ENCODE measurements at regions not wholly inside any gene's neighbourhood (a gene's known extent, or its start where the extent isn't known, plus 50 kb on each side); places are given as distances from the start of the nearest gene placed in this dataset.
"Not testable (repeated sequence)": the region's sequence is repeated elsewhere in the genome, so short reads cannot be mapped to it uniquely, and the experiment has no call there.

GRCh38 chr11:130677486-130678153, 229.2 kb downstream of the ADAMTS15 start:
- Mint-ChIP-seq H3K4me1 (ENCODE audit: low read depth) (no peaks in the 10 kb centered on the region), H3K4me3 (no peak overlapping the region), H3K36me3 (ENCODE audit: low read depth) (no peaks in the 10 kb centered on the region), H3K27me3 (ENCODE audit: low read depth) (peaks cover 4% of the 10 kb centered on the region), H3K27ac (no peak overlapping the region), H3K9me3 (ENCODE audit: insufficient read depth) (peaks cover 5% of the 10 kb centered on the region)
- ATAC-seq (no peak), DNase-seq (no peak)
- ChIA-PET POLR2A (no interaction called here), CTCF (no interaction called here)

GRCh38 chr11:130679247-130679646, 230.8 kb downstream of the ADAMTS15 start:
- no peaks in the 10 kb centered on the region for H3K4me1 Mint-ChIP-seq (ENCODE audit: low read depth)
- peaks cover 9% of the 10 kb centered on the region for H3K9me3 Mint-ChIP-seq (ENCODE audit: insufficient read depth)
- DNase-seq (no peak), ATAC-seq (no peak)
- no peak overlapping the region for H3K27ac Mint-ChIP-seq
- ChIA-PET POLR2A (interaction anchor here (0.6 kb wide), 1 partner anchor 181 kb away, joined by 3 read pairs; no protein-coding TSS in a partner anchor), CTCF (interaction anchor here (1.4 kb wide), 1 partner anchor 246 kb away, joined by 3 read pairs; no protein-coding TSS in a partner anchor)
- H3K4me3 Mint-ChIP-seq, result no peak overlapping the region
- H3K27me3 Mint-ChIP-seq (ENCODE audit: low read depth), result peaks cover 4% of the 10 kb centered on the region
- no peaks in the 10 kb centered on the region for H3K36me3 Mint-ChIP-seq (ENCODE audit: low read depth)

GRCh38 chr11:130682471-130682870, 233.8 kb downstream of the SNX19 start:
- H3K4me1 Mint-ChIP-seq (ENCODE audit: low read depth); CTCF ChIA-PET; H3K27ac Mint-ChIP-seq; DNase-seq; ATAC-seq; H3K36me3 Mint-ChIP-seq (ENCODE audit: low read depth); POLR2A ChIA-PET; H3K27me3 Mint-ChIP-seq (ENCODE audit: low read depth); H3K4me3 Mint-ChIP-seq; H3K9me3 Mint-ChIP-seq (ENCODE audit: insufficient read depth): not testable (repeated sequence)

- DNase-seq (no peak), ATAC-seq (no peak)
- ChIA-PET POLR2A (no interaction called here), CTCF (no interaction called here)
- no peak overlapping the region for H3K4me3 Mint-ChIP-seq
- H3K27me3 Mint-ChIP-seq (ENCODE audit: low read depth), result no peaks in the 10 kb centered on the region
- no peaks in the 10 kb centered on the region for H3K36me3 Mint-ChIP-seq (ENCODE audit: low read depth)
- H3K27ac Mint-ChIP-seq, result no peak overlapping the region
- H3K9me3 Mint-ChIP-seq (ENCODE audit: insufficient read depth), result no peaks in the 10 kb centered on the region
- H3K4me1 Mint-ChIP-seq (ENCODE audit: low read depth), result no peaks in the 10 kb centered on the region
Measured at GRCh38 chr11:130689222-130689908, 226.9 kb downstream of the SNX19 start.

- Mint-ChIP-seq H3K27me3 (ENCODE audit: low read depth) (no peaks in the 10 kb centered on the region), H3K36me3 (ENCODE audit: low read depth) (no peaks in the 10 kb centered on the region), H3K27ac (no peak overlapping the region), H3K4me3 (no peak overlapping the region), H3K4me1 (ENCODE audit: low read depth) (no peaks in the 10 kb centered on the region), H3K9me3 (ENCODE audit: insufficient read depth) (no peaks in the 10 kb centered on the region)
- no peak for ATAC-seq
- ChIA-PET CTCF (no interaction called here), POLR2A (no interaction called here)
- no peak for DNase-seq
Measured at GRCh38 chr11:130691581-130691980, 224.7 kb downstream of the SNX19 start.

- no peak overlapping the region for H3K27ac Mint-ChIP-seq
- H3K4me1 Mint-ChIP-seq (ENCODE audit: low read depth), result no peaks in the 10 kb centered on the region
- POLR2A ChIA-PET, result no interaction called here
- H3K4me3 Mint-ChIP-seq, result no peak overlapping the region
- no peaks in the 10 kb centered on the region for H3K36me3 Mint-ChIP-seq (ENCODE audit: low read depth)
- H3K27me3 Mint-ChIP-seq (ENCODE audit: low read depth), result no peaks in the 10 kb centered on the region
- no peak for DNase-seq
- CTCF ChIA-PET, result no interaction called here
- H3K9me3 Mint-ChIP-seq (ENCODE audit: insufficient read depth), result no peaks in the 10 kb centered on the region
- ATAC-seq, result no peak
Measured at GRCh38 chr11:130692220-130692619, 224.1 kb downstream of the SNX19 start.

- no peaks in the 10 kb centered on the region for H3K9me3 Mint-ChIP-seq (ENCODE audit: insufficient read depth)
- no peak for DNase-seq
- no peaks in the 10 kb centered on the region for H3K4me1 Mint-ChIP-seq (ENCODE audit: low read depth)
- ATAC-seq, result no peak
- POLR2A ChIA-PET, result no interaction called here
- CTCF ChIA-PET, result no interaction called here
- no peaks in the 10 kb centered on the region for H3K27me3 Mint-ChIP-seq (ENCODE audit: low read depth)
- no peak overlapping the region for H3K4me3 Mint-ChIP-seq
- H3K36me3 Mint-ChIP-seq (ENCODE audit: low read depth), result no peaks in the 10 kb centered on the region
- H3K27ac Mint-ChIP-seq, result no peak overlapping the region
Measured at GRCh38 chr11:130693543-130693942, 222.7 kb downstream of the SNX19 start.

GRCh38 chr11:130694488-130695045, 221.7 kb downstream of the SNX19 start:
- POLR2A ChIA-PET, result no interaction called here
- DNase-seq (no peak), ATAC-seq (no peak)
- Mint-ChIP-seq H3K27ac (no peak overlapping the region), H3K36me3 (ENCODE audit: low read depth) (no peaks in the 10 kb centered on the region), H3K4me1 (ENCODE audit: low read depth) (no peaks in the 10 kb centered on the region), H3K9me3 (ENCODE audit: insufficient read depth) (no peaks in the 10 kb centered on the region), H3K4me3 (no peak overlapping the region), H3K27me3 (ENCODE audit: low read depth) (no peaks in the 10 kb centered on the region)
- CTCF ChIA-PET, result no interaction called here

- ATAC-seq (no peak), DNase-seq (no peak)
- Mint-ChIP-seq H3K27ac (no peak overlapping the region), H3K4me1 (ENCODE audit: low read depth) (no peaks in the 10 kb centered on the region), H3K27me3 (ENCODE audit: low read depth) (no peaks in the 10 kb centered on the region), H3K36me3 (ENCODE audit: low read depth) (no peaks in the 10 kb centered on the region), H3K4me3 (no peak overlapping the region), H3K9me3 (ENCODE audit: insufficient read depth) (no peaks in the 10 kb centered on the region)
- CTCF ChIA-PET, result no interaction called here
- POLR2A ChIA-PET, result no interaction called here
Measured at GRCh38 chr11:130698174-130698573, 218.1 kb downstream of the SNX19 start.

GRCh38 chr11:130699561-130699960, 216.7 kb downstream of the SNX19 start:
- H3K9me3 Mint-ChIP-seq (ENCODE audit: insufficient read depth), result no peaks in the 10 kb centered on the region
- H3K36me3 Mint-ChIP-seq (ENCODE audit: low read depth), result no peaks in the 10 kb centered on the region
- ATAC-seq (no peak), DNase-seq (no peak)
- ChIA-PET CTCF (no interaction called here), POLR2A (no interaction called here)
- H3K27me3 Mint-ChIP-seq (ENCODE audit: low read depth), result no peaks in the 10 kb centered on the region
- H3K4me3 Mint-ChIP-seq, result no peak overlapping the region
- no peak overlapping the region for H3K27ac Mint-ChIP-seq
- H3K4me1 Mint-ChIP-seq (ENCODE audit: low read depth), result no peaks in the 10 kb centered on the region

- ATAC-seq, result no peak
Measured at GRCh38 chr11:130700092-130700491, 216.2 kb downstream of the SNX19 start.

GRCh38 chr11:130703489-130704190, 212.6 kb downstream of the SNX19 start:
- Mint-ChIP-seq H3K27me3 (ENCODE audit: low read depth) (no peaks in the 10 kb centered on the region), H3K4me1 (ENCODE audit: low read depth) (no peaks in the 10 kb centered on the region), H3K9me3 (ENCODE audit: insufficient read depth) (no peaks in the 10 kb centered on the region), H3K27ac (no peak overlapping the region), H3K36me3 (ENCODE audit: low read depth) (no peaks in the 10 kb centered on the region), H3K4me3 (no peak overlapping the region)
- no peak for DNase-seq
- CTCF ChIA-PET, result interaction anchor here (0.9 kb wide), 1 partner anchor 270 kb away, joined by 3 read pairs; no protein-coding TSS in a partner anchor
- ATAC-seq, result no peak
- POLR2A ChIA-PET, result no interaction called here

More at GRCh38 chr11:130700092-130700491, 216.2 kb downstream of the SNX19 start:
- H3K4me3 Mint-ChIP-seq, result no peak overlapping the region
- no peak for DNase-seq
- ChIA-PET POLR2A (no interaction called here), CTCF (no interaction called here)
- H3K27me3 Mint-ChIP-seq (ENCODE audit: low read depth), result no peaks in the 10 kb centered on the region
- H3K9me3 Mint-ChIP-seq (ENCODE audit: insufficient read depth), result no peaks in the 10 kb centered on the region
- no peak overlapping the region for H3K27ac Mint-ChIP-seq
- H3K4me1 Mint-ChIP-seq (ENCODE audit: low read depth), result no peaks in the 10 kb centered on the region
- no peaks in the 10 kb centered on the region for H3K36me3 Mint-ChIP-seq (ENCODE audit: low read depth)

Data from activated CD8-positive, alpha-beta T cell treated with anti-CD3 and anti-CD28 coated beads, Interleukin-2, amount 10 ng/mL, durations not matched to agents 7 days and 5 days (primary cell).